Loucy (cell line): ENCODE measurements at regions not wholly inside any gene's neighbourhood (a gene's known extent, or its start where the extent isn't known, plus 50 kb on each side); places are given as distances from the start of the nearest gene placed in this dataset.

Experiments used
- H2AFZ ChIP-seq: fragments of 200-600 bp; sonication (generic); 2 replicates; pipeline ENCODE4 v1.6.0; 2016; ENCODE audit warnings: antibody characterized with exemption, mild to moderate bottlenecking, low read length, moderate library complexity
- H3F3A ChIP-seq: fragments of 200-600 bp; 2 replicates; pipeline ENCODE4 v1.6.0; 2016; ENCODE audit warnings: antibody characterized with exemption, low read depth, mild to moderate bottlenecking
- H3K27me3 ChIP-seq: fragments of 200-600 bp; sonication (generic); 2 replicates; pipeline ENCODE4 v1.6.1; 2014; ENCODE audit warnings: low read length, mild to moderate bottlenecking; ENCODE audit not compliant: insufficient read depth, poor library complexity, severe bottlenecking
- H3K36me3 ChIP-seq: fragments of 200-600 bp; sonication (generic); 2 replicates; pipeline ENCODE4 v1.6.1; 2016; ENCODE audit warnings: low read length; ENCODE audit not compliant: insufficient read depth
- H3K4me1 ChIP-seq: fragments of 200-600 bp; sonication (generic); 2 replicates; pipeline ENCODE4 v1.5.1; 2014; ENCODE audit warnings: low read length, mild to moderate bottlenecking; ENCODE audit not compliant: insufficient read depth, poor library complexity, severe bottlenecking
- H3K4me2 ChIP-seq: fragments of 200-600 bp; sonication (generic); 2 replicates; pipeline ENCODE4 v1.6.0; 2014; ENCODE audit warnings: antibody characterized with exemption, low read length, low read depth, mild to moderate bottlenecking; ENCODE audit not compliant: poor library complexity, severe bottlenecking
- H3K4me3 ChIP-seq: fragments of 200-600 bp; sonication (generic); 2 replicates; pipeline ENCODE4 v1.5.1; 2014; ENCODE audit warnings: low read length, mild to moderate bottlenecking, mixed read lengths; ENCODE audit not compliant: poor library complexity, severe bottlenecking
- H3K79me2 ChIP-seq: fragments of 200-600 bp; sonication (generic); 2 replicates; pipeline ENCODE4 v1.6.1; 2014; ENCODE audit warnings: low read length; ENCODE audit not compliant: insufficient read depth
- H3K9ac ChIP-seq: fragments of 200-600 bp; sonication (generic); 2 replicates; pipeline ENCODE4 v1.6.0; 2014; ENCODE audit warnings: mild to moderate bottlenecking, low read depth, low read length, moderate library complexity; ENCODE audit not compliant: poor library complexity, severe bottlenecking
- H3K9me2 ChIP-seq: fragments of 200-600 bp; sonication (generic); replicated peaks from 2 replicates; pipeline ENCODE4 v1.6.1; 2016; ENCODE audit warnings: low read depth, low read length, mixed read lengths
- H3K9me3 ChIP-seq: fragments of 200-600 bp; sonication (generic); 2 replicates; pipeline ENCODE4 v1.6.1; 2014; ENCODE audit warnings: mild to moderate bottlenecking, antibody characterized with exemption, low read length, low read depth; ENCODE audit not compliant: insufficient read depth
- H4K20me1 ChIP-seq: fragments of 200-600 bp; sonication (generic); 2 replicates; pipeline ENCODE4 v1.6.0; 2014; ENCODE audit warnings: antibody characterized with exemption, low read length, mild to moderate bottlenecking; ENCODE audit not compliant: insufficient read depth, poor library complexity, severe bottlenecking
- EZH2phosphoT487 ChIP-seq: fragments of 200-600 bp; IDR thresholded peaks from 2 replicates; pipeline ENCODE4 v1.6.1; 2018; ENCODE audit warnings: antibody characterized with exemption, mild to moderate bottlenecking, moderate library complexity, borderline replicate concordance
- TF ChIP-seq, protein P1 (sequence below): fragments of 200-600 bp; sonication (generic); conservative IDR thresholded peaks from 2 replicates; pipeline ENCODE4 v1.5.1; 2014; ENCODE audit warnings: mild to moderate bottlenecking, antibody characterized with exemption, low read length

DNA sequence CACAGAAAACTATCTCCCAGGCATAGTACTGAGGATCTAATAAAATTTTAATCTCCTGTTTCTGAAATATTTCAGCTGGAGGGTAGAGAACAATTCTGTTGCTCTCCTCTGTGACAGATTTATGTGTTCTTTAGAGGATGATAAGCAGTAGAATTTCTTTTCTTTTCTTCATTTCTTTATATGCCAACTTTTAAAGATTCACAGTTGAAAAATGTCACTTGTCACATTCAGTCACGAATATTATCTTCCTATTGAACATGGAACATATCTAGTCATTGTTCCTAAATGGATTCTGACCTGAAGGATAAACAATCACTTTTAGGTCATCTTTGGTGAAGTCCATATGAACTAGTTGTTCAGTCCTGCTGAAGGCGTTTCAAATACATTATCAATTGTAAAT, 585.5 kb upstream of the DPPA4 start:
- Histone ChIP-seq H3K4me2 (no peak overlapping the region), H3K27me3 (no peaks in the 10 kb centered on the region), H3K4me3 (no peak overlapping the region), H3K9me2 (no peaks in the 10 kb centered on the region), H3K9me3 (no peaks in the 10 kb centered on the region), H2AFZ (no peak overlapping the region), H3F3A (no peaks in the 10 kb centered on the region), H4K20me1 (no peaks in the 10 kb centered on the region), H3K79me2 (no peaks in the 10 kb centered on the region), H3K9ac (no peak overlapping the region), H3K4me1 (peaks cover 7% of the 10 kb centered on the region), H3K36me3 (no peaks in the 10 kb centered on the region)
- TF ChIP-seq EZH2phosphoT487: no peak
- TF ChIP-seq, protein P1, sequence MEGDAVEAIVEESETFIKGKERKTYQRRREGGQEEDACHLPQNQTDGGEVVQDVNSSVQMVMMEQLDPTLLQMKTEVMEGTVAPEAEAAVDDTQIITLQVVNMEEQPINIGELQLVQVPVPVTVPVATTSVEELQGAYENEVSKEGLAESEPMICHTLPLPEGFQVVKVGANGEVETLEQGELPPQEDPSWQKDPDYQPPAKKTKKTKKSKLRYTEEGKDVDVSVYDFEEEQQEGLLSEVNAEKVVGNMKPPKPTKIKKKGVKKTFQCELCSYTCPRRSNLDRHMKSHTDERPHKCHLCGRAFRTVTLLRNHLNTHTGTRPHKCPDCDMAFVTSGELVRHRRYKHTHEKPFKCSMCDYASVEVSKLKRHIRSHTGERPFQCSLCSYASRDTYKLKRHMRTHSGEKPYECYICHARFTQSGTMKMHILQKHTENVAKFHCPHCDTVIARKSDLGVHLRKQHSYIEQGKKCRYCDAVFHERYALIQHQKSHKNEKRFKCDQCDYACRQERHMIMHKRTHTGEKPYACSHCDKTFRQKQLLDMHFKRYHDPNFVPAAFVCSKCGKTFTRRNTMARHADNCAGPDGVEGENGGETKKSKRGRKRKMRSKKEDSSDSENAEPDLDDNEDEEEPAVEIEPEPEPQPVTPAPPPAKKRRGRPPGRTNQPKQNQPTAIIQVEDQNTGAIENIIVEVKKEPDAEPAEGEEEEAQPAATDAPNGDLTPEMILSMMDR: no peak

- H2AFZ ChIP-seq: no peak overlapping the region
- no peaks in the 10 kb centered on the region for H3K9me2 ChIP-seq
- no peaks in the 10 kb centered on the region for H3K79me2 ChIP-seq
- no peak overlapping the region for H3K4me2 ChIP-seq
- H3K4me3 ChIP-seq: no peak overlapping the region
- TF ChIP-seq, protein P1: no peak
- no peak for TF ChIP-seq EZH2phosphoT487
- no peaks in the 10 kb centered on the region for H3K9me3 ChIP-seq
- no peaks in the 10 kb centered on the region for H3K36me3 ChIP-seq
- H3K27me3 ChIP-seq: no peaks in the 10 kb centered on the region
- H3K9ac ChIP-seq: no peak overlapping the region
- H3F3A ChIP-seq: no peaks in the 10 kb centered on the region
- H3K4me1 ChIP-seq: peaks cover 7% of the 10 kb centered on the region
- H4K20me1 ChIP-seq: no peaks in the 10 kb centered on the region
Observed at GRCh38 chr3:109923431-109923830, 586.1 kb upstream of the DPPA4 start.

- H3K4me1 ChIP-seq: peaks cover 7% of the 10 kb centered on the region
- H3K4me2 ChIP-seq: no peak overlapping the region
- no peak overlapping the region for H2AFZ ChIP-seq
- no peaks in the 10 kb centered on the region for H3K9me3 ChIP-seq
- H3K27me3 ChIP-seq: no peaks in the 10 kb centered on the region
- TF ChIP-seq, protein P1: no peak
- TF ChIP-seq EZH2phosphoT487: no peak
- no peaks in the 10 kb centered on the region for H3K79me2 ChIP-seq
- no peak overlapping the region for H3K4me3 ChIP-seq
- H3K36me3 ChIP-seq: no peaks in the 10 kb centered on the region
- H3K9me2 ChIP-seq: no peaks in the 10 kb centered on the region
- no peaks in the 10 kb centered on the region for H3F3A ChIP-seq
- H4K20me1 ChIP-seq: no peaks in the 10 kb centered on the region
- no peak overlapping the region for H3K9ac ChIP-seq
Observed at GRCh38 chr3:109924196-109924595, 586.9 kb upstream of the DPPA4 start.
